HG03159 (cell line): ENCODE measurements at regions not wholly inside any gene's neighbourhood (a gene's known extent, or its start where the extent isn't known, plus 50 kb on each side); places are given as distances from the start of the nearest gene placed in this dataset.
"Not testable (repeated sequence)": the region's sequence is repeated elsewhere in the genome, so short reads cannot be mapped to it uniquely, and the experiment has no call there.

Source experiments
- ATAC-seq: cut with Tn5 transposase; IDR thresholded peaks from one replicate; pipeline ENCODE4 v1.9.1; 2021; ENCODE audit warnings: mild to moderate bottlenecking, moderate library complexity; ENCODE audit not compliant: unreplicated experiment

DNA sequence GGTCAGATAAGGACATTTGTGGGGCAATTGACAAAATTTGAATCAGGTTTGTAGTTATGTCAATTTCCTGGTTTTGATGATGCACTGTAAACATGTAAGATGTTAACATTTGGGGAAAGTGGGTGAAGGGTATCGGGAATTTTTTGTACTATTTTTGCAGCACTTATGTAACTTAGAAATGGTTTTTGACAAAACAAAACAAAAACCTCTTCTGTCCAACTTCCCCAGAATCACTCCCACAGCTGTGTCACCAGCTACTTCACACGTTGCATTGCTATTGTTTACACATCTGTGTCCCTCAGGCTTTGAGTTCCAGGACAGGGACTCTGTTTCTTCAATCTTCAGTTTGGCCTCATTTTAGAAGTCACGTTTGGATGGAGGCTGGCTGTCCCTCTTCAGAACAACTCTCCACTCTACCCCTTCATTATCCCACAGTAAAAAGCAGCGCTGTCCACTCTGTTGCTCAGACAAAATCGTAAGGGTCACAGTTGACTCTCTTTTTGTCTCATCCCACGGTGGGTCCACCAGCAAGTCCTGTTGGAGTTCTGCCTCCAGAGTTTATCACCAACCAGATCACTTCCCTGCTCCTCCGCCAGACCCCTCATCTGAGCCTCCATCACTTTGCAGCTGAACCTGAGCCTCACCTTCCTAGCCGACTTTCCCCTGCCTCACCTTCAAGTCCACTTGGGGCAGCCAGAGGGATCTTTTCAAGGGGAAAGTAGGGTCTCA is 63.2 kb downstream of the NENF start:
- ATAC-seq: no peak

GRCh38 chr1:212496682-212497081 is 64.0 kb downstream of the NENF start:
- no peak for ATAC-seq

DNA sequence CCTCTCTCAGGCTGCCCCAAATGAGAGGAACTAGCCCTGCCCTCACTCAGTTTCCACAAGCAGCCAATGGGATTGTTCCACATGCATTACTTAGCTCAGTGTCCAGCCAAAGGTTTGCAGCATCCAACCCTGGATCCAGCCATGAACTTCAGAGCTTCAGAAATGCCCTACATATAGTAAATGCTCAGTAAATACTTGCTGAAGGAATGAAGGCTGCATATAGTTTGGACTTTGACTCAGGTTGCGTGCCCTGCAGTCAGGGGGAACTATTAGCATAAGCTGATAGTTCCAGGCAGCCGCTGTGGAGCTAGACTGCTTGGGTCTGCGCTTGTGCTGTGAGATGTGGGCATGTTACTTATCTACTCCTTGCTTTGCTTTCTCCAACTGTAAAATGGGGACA is 64.8 kb downstream of the NENF start:
- no peak for ATAC-seq

DNA sequence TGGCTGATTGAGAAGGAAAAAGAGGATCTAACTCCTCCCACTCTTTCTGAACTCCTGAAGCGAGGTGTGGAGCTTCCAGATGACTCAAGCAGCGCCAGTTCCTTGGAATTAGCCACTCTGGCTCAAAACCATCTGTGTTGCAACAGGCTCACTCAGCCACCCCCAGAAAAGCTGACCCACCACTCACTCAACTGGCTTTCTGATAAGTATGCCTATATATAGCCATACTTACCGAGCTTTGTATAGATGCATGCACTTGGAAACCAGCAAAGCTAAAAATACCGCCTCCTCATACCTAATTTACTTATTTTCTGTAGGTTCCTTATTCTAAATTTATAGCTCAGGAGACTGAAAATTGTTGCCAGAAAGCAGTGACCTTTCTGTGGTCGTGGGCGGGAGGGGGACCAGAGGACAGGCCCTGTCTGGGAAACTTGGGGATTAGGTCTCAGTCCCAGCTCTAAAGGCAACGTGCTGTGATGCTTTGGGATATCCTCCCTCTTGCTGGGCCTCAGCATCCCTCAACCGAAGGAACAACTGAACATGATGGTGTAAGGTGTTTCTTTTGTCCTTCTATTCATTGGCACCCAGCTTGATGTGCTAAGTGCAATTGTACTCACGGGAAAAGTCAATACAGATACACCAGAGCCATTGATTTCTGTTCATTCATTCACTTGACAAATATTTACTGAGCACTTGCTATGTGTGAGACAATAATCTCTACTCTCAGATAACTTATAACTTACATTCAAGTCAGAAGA is 65.7 kb downstream of the NENF start:
- no peak for ATAC-seq

- no peak for ATAC-seq
Measured at GRCh38 chr1:212500351-212500750, 67.6 kb downstream of the NENF start.

GRCh38 chr1:212500983-212501382 is 68.3 kb downstream of the NENF start:
- no peak for ATAC-seq

- no peak for ATAC-seq
Measured at GRCh38 chr1:212503714-212504113, 71.0 kb downstream of the NENF start.

- ATAC-seq: no peak
Measured at GRCh38 chr1:212504171-212504803, 71.6 kb downstream of the NENF start.

GRCh38 chr1:212506666-212507065 is 73.9 kb downstream of the NENF start:
- no peak for ATAC-seq

- ATAC-seq: no peak
Measured at GRCh38 chr1:212507369-212507768, 74.6 kb downstream of the NENF start.

DNA sequence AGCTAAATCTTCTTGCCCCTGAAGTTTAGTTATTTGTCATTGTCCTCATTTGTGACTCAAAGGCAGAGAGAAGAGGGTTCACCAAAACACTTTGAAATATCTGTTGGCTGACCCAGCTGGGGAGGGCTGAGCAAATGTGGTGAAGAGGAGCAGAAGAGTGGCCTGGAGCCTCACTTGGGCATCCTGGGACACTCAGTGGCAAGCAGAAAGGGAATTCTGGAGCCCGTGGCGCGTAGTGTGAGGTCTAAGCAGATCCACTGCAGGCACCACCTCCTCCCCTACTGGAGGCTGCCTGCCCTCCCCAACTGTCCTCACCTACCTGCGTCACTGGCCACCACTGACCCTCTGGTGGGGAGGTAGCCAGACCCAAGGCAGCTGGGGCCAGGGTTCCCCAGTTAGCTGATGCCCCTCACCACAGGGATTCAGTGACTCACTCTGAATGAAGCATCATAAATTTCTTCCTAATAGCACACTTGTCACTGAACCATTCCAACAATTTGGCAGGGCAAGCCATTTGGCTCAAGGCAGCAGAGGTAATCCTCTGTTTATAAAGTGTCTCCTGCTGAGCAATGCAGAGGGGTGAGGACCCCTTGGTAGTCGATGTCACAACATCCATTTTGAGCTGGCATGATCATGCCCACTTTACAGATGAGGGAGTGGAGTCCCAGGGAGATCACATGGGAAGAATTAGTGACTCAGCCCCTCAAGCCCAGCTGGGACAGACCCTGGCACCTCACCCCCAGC is 80.3 kb downstream of the NENF start:
- ATAC-seq: no peak

GRCh38 chr1:212513586-212513985 is 80.9 kb downstream of the NENF start:
- no peak for ATAC-seq

GRCh38 chr1:212514056-212514614 is 81.4 kb downstream of the NENF start:
- no peak for ATAC-seq

- no peak for ATAC-seq
Measured at GRCh38 chr1:212514782-212515181, 82.1 kb downstream of the NENF start.

DNA sequence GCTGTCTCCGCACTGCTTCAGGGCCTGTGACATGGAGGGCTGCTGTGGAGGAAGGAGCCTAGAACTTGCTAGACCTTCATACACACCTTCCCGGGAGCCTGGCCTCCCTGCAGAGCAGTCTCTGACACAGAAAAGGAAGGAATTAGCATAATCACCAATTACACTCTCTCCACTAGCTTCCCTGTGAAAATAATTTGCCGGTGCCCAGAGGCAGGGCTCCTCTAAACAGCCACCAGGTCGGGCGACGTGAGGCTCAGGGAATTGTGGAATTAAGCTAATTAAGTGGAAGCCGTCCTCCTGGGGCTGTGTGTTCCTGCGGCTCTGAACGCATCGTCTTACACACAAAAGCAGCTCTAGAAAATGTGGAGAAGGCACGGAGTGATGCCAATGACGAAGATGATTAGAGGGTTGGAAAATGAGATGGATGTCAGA is 82.6 kb downstream of the NENF start:
- ATAC-seq: no peak

- not testable (repeated sequence) for ATAC-seq
Measured at GRCh38 chr1:212516012-212516411, 83.3 kb downstream of the NENF start.

- no peak for ATAC-seq
Measured at GRCh38 chr1:212518188-212519054, 85.7 kb downstream of the NENF start.

GRCh38 chr1:212519131-212519530 is 86.4 kb downstream of the NENF start:
- ATAC-seq: no peak

- no peak for ATAC-seq
Measured at GRCh38 chr1:212520299-212520698, 87.6 kb downstream of the NENF start.

- no peak for ATAC-seq
Measured at GRCh38 chr1:212520746-212521145, 87.8 kb upstream of the ATF3 start.
